GM12878 (cell line): ENCODE measurements at regions not wholly inside any gene's neighbourhood (a gene's known extent, or its start where the extent isn't known, plus 50 kb on each side); places are given as distances from the start of the nearest gene placed in this dataset.

Source experiments
- ATAC-seq: fragments of 200-7000 bp; cut with Tn5 transposase; 3 replicates; pipeline ENCODE4 v1.9.1; 2020; ENCODE audit warnings: mild to moderate bottlenecking, moderate library complexity
- BruUV-seq: library from RNA; stranded (reverse); fragments of 400-500 nt; replicated peaks from 2 replicates; lab custom pipeline; 2021; lab: Mats Ljungman, UMichigan
- CTCF ChIA-PET: fragments of 300-600 bp; sonication (Branson Sonifier 250); formaldehyde crosslinking; extraction: SDS; loops from one replicate; lab custom pipeline; 2021; ENCODE audit warnings: inconsistent platforms; lab: Yijun Ruan, JAX
- POLR2A ChIA-PET: fragments of 350-600 bp; formaldehyde crosslinking; extraction: SDS; loops from one replicate; lab custom pipeline; 2021; ENCODE audit warnings: inconsistent platforms; lab: Charles Lee
- RAD21 ChIA-PET: fragments of 300-600 bp; sonication (Branson Sonifier 250); formaldehyde crosslinking; loops from one replicate; lab custom pipeline; 2023; ENCODE audit warnings: antibody characterized with exemption; ENCODE audit not compliant: unreplicated experiment; lab: Charles Lee
- SMC1A ChIA-PET: fragments of 300-600 bp; sonication (Branson Sonifier 250); formaldehyde crosslinking; loops from one replicate; lab custom pipeline; 2023; ENCODE audit not compliant: unreplicated experiment, uncharacterized antibody; lab: Charles Lee
- DNase-seq: peaks from one replicate; pipeline ENCODE4 v3.0.0-alpha.2; 2011; ENCODE audit warnings: low read depth, low spot score
- FAIRE-seq: peaks from 3 replicates; lab custom pipeline; 2011; peaks lifted over from hg19 to GRCh38; lab: Jason Lieb, UNC
- H2AFZ ChIP-seq: 2 replicates; pipeline ENCODE4 v1.6.0; 2011; ENCODE audit warnings: low read depth, low read length, control low read depth; ENCODE audit not compliant: control insufficient read depth
- H3K27ac ChIP-seq: 2 replicates; pipeline ENCODE4 v1.5.1; 2011; ENCODE audit warnings: control low read depth; ENCODE audit not compliant: control insufficient read depth, insufficient read depth
- H3K27me3 ChIP-seq, 2 experiments: replicated peaks in 1 of 2; 2 replicates each; pipeline versions ENCODE4 v1.6.0 to v1.6.1; 2011; ENCODE audit warnings: low read length in 1 of 2; ENCODE audit not compliant: control insufficient read depth in 2 of 2, insufficient read depth in 2 of 2
- H3K36me3 ChIP-seq, 2 experiments: 2 replicates each; pipeline ENCODE4 v1.5.1; 2011; ENCODE audit warnings: low read length in 1 of 2; ENCODE audit not compliant: control insufficient read depth in 2 of 2, insufficient read depth in 2 of 2
- H3K4me1 ChIP-seq: 2 replicates; pipeline ENCODE4 v1.6.1; 2011; ENCODE audit warnings: mild to moderate bottlenecking, low read length, moderate library complexity, mixed read lengths; ENCODE audit not compliant: control insufficient read depth, insufficient read depth
- H3K4me2 ChIP-seq: 2 replicates; pipeline ENCODE4 v1.6.0; 2011; ENCODE audit warnings: control low read depth; ENCODE audit not compliant: control insufficient read depth, insufficient read depth
- H3K4me3 ChIP-seq: fragments of 200-600 bp; sonication (generic); 2 replicates; pipeline ENCODE4 v1.5.1; 2016
- H3K79me2 ChIP-seq: 2 replicates; pipeline ENCODE4 v1.6.0; 2011; ENCODE audit warnings: low read length; ENCODE audit not compliant: control insufficient read depth, insufficient read depth
- H3K9ac ChIP-seq: 2 replicates; pipeline ENCODE4 v1.8.0; 2011; ENCODE audit warnings: low read length, control low read depth, mixed read lengths; ENCODE audit not compliant: control insufficient read depth, insufficient read depth
- H3K9me3 ChIP-seq: replicated peaks from 3 replicates; pipeline ENCODE4 v1.5.1; 2011; ENCODE audit warnings: mild to moderate bottlenecking, low read length; ENCODE audit not compliant: control insufficient read depth, insufficient read depth
- H4K20me1 ChIP-seq: 2 replicates; pipeline ENCODE4 v1.6.0; 2011; ENCODE audit not compliant: control insufficient read depth, insufficient read depth
- BACH1 ChIP-seq: fragments of 450-650 bp; IDR thresholded peaks from 2 replicates; pipeline ENCODE4 v1.6.1; 2017; ENCODE audit warnings: mild to moderate bottlenecking, borderline replicate concordance
- IRF5 ChIP-seq: fragments of 450-650 bp; IDR thresholded peaks from 2 replicates; pipeline ENCODE4 v1.6.1; 2017; ENCODE audit warnings: borderline replicate concordance
- MEF2B ChIP-seq: fragments of 450-650 bp; IDR thresholded peaks from 2 replicates; pipeline ENCODE4 v1.6.1; 2018; ENCODE audit warnings: mild to moderate bottlenecking, moderate library complexity; ENCODE audit not compliant: partially characterized antibody, poor library complexity, severe bottlenecking
- POLR2AphosphoS2 ChIP-seq: IDR thresholded peaks from 2 replicates; pipeline ENCODE4 v1.6.1; 2011; ENCODE audit warnings: low read depth, mild to moderate bottlenecking, low read length, improper control_type of control experiment, moderate library complexity
- RAD21 ChIP-seq: IDR thresholded peaks from 2 replicates; pipeline ENCODE4 v1.6.1; 2011; ENCODE audit warnings: mild to moderate bottlenecking, low read depth, low read length, moderate library complexity; ENCODE audit not compliant: insufficient read depth
- SIN3A ChIP-seq: IDR thresholded peaks from 2 replicates; pipeline ENCODE4 v1.6.1; 2012; ENCODE audit warnings: low read depth, low read length, improper control_type of control experiment
- USF2 ChIP-seq: IDR thresholded peaks from 2 replicates; pipeline ENCODE4 v1.6.1; 2011; ENCODE audit warnings: low read depth, low read length, improper control_type of control experiment, borderline replicate concordance
- YBX1 ChIP-seq: fragments of 450-650 bp; IDR thresholded peaks from 2 replicates; pipeline ENCODE4 v1.6.1; 2016; ENCODE audit warnings: antibody characterized with exemption
- ZNF207 ChIP-seq: fragments of 450-650 bp; IDR thresholded peaks from 2 replicates; pipeline ENCODE4 v1.6.1; 2014; ENCODE audit warnings: antibody characterized with exemption, mild to moderate bottlenecking, borderline replicate concordance
- WGBS: methylation state at CpG from one replicate; pipeline ENCODE4 v1.1.6; 2016; ENCODE audit warnings: low lambda C conversion rate; ENCODE audit not compliant: insufficient replicate concordance, insufficient coverage; ENCODE audit errors: missing lambda C conversion rate; 5-methylcytosine and 5-hydroxymethylcytosine counted together
- in situ Hi-C: fragments of 300-500 bp; cut with MboI; formaldehyde crosslinking; loops from 9 replicates; pipeline ENCODE4 v1.14.3; 2018; ENCODE audit warnings: mixed read lengths
- intact Hi-C: fragments of 100-400 bp; cut with micrococcal nuclease; formaldehyde crosslinking; loops from one replicate; pipeline ENCODE4 v1.14.2; 2022; ENCODE audit not compliant: unreplicated experiment
- TF ChIP-seq, protein P1 (sequence below): fragments of 150-350 bp; IDR thresholded peaks from 2 replicates; pipeline ENCODE4 v1.6.1; 2016; ENCODE audit warnings: low read depth, low read length

DNA sequence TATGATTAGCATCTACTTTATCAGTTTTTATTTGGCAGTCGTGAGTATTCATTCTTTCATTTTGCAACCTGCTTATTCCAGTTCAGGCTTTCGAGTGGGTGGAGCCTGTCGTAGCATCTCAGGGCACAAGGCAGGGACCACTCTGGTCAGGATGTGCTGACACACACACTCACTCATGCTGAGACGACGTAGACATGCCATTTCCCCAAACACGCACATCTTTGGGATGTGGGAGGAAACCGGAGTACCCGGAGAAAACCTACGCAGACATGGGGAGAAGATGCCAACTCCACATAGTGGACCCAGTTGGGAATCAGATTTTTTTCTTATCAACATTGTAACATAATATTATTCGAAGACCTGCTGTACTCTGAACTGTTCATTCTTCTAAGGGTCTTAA lies 756.5 kb upstream of the RBFOX1 start:
- in situ Hi-C loops: no loop called here
- 56% methylated on average over 10 of the region's 10 CpGs for WGBS

More for the DNA sequence above, 756.5 kb upstream of the RBFOX1 start:
- no peak overlapping the region for H3K4me2 ChIP-seq
- FAIRE-seq: no peak
- H3K4me3 ChIP-seq: no peak overlapping the region
- H3K4me1 ChIP-seq: no peaks in the 10 kb centered on the region
- H3K9me3 ChIP-seq: no peaks in the 10 kb centered on the region; the same call in 2 of the 3 replicates
- no peaks in the 10 kb centered on the region for H3K36me3 ChIP-seq
- H2AFZ ChIP-seq: no peak overlapping the region
- ChIA-PET POLR2A (no interaction called here), SMC1A (no interaction called here), CTCF (no interaction called here), RAD21 (no interaction called here)
- H3K9ac ChIP-seq: no peak overlapping the region
- H3K27ac ChIP-seq: no peak overlapping the region
- no peak for DNase-seq
- BruUV-seq: no TSS peak
- TF ChIP-seq MEF2B (no peak), RAD21 (no peak), IRF5 (no peak), SIN3A (no peak), BACH1 (no peak), USF2 (no peak), POLR2AphosphoS2 (no peak), ZNF207 (no peak), YBX1 (no peak)
- TF ChIP-seq, protein P1, sequence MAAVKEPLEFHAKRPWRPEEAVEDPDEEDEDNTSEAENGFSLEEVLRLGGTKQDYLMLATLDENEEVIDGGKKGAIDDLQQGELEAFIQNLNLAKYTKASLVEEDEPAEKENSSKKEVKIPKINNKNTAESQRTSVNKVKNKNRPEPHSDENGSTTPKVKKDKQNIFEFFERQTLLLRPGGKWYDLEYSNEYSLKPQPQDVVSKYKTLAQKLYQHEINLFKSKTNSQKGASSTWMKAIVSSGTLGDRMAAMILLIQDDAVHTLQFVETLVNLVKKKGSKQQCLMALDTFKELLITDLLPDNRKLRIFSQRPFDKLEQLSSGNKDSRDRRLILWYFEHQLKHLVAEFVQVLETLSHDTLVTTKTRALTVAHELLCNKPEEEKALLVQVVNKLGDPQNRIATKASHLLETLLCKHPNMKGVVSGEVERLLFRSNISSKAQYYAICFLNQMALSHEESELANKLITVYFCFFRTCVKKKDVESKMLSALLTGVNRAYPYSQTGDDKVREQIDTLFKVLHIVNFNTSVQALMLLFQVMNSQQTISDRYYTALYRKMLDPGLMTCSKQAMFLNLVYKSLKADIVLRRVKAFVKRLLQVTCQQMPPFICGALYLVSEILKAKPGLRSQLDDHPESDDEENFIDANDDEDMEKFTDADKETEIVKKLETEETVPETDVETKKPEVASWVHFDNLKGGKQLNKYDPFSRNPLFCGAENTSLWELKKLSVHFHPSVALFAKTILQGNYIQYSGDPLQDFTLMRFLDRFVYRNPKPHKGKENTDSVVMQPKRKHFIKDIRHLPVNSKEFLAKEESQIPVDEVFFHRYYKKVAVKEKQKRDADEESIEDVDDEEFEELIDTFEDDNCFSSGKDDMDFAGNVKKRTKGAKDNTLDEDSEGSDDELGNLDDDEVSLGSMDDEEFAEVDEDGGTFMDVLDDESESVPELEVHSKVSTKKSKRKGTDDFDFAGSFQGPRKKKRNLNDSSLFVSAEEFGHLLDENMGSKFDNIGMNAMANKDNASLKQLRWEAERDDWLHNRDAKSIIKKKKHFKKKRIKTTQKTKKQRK: no peak
- no peak for ATAC-seq
- no peaks in the 10 kb centered on the region for H3K27me3 ChIP-seq
- no peaks in the 10 kb centered on the region for H3K79me2 ChIP-seq
- no peaks in the 10 kb centered on the region for H4K20me1 ChIP-seq
- intact Hi-C loops: no loop called here
